C1 segment of cervical spinal cord (tissue), 14 donors: ENCODE measurements at regions not wholly inside any gene's neighbourhood (a gene's known extent, or its start where the extent isn't known, plus 50 kb on each side); places are given as distances from the start of the nearest gene placed in this dataset.
"Not testable (repeated sequence)": the region's sequence is repeated elsewhere in the genome, so short reads cannot be mapped to it uniquely, and the experiment has no call there.

Experiments
- DNase-seq, 14 donors: peaks; one replicate each; lab custom pipeline; 2025; lab: John Stamatoyannopoulos, UW

GRCh38 chr1:185474440-185475149 lies 157.6 kb upstream of the IVNS1ABP start:
- DNase-seq: no peak

GRCh38 chr1:185473186-185473585 lies 156.1 kb upstream of the IVNS1ABP start:
- DNase-seq: no peak

- DNase-seq: no peak
Measured at GRCh38 chr1:185468626-185469025, 151.6 kb upstream of the IVNS1ABP start.

- DNase-seq: no peak
Measured at GRCh38 chr1:185467122-185467521, 150.1 kb upstream of the IVNS1ABP start.

GRCh38 chr1:185464777-185465176 lies 147.7 kb upstream of the IVNS1ABP start:
- no peak for DNase-seq

GRCh38 chr1:185463433-185463832 lies 146.4 kb upstream of the IVNS1ABP start:
- DNase-seq: no peak

GRCh38 chr1:185463011-185463410 lies 146.0 kb upstream of the IVNS1ABP start:
- no peak for DNase-seq

GRCh38 chr1:185460723-185461122 lies 143.7 kb upstream of the IVNS1ABP start:
- DNase-seq: not testable (repeated sequence)

GRCh38 chr1:185459141-185459540 lies 142.1 kb upstream of the IVNS1ABP start:
- no peak for DNase-seq

- no peak for DNase-seq
Measured at GRCh38 chr1:185458670-185459069, 141.6 kb upstream of the IVNS1ABP start.

GRCh38 chr1:185453496-185454192 lies 136.6 kb upstream of the IVNS1ABP start:
- DNase-seq: no peak

GRCh38 chr1:185450917-185451316 lies 133.9 kb upstream of the IVNS1ABP start:
- DNase-seq: no peak

GRCh38 chr1:185450060-185450788 lies 133.2 kb upstream of the IVNS1ABP start:
- no peak for DNase-seq

- no peak for DNase-seq
Measured at GRCh38 chr1:185449378-185450059, 132.5 kb upstream of the IVNS1ABP start.

- DNase-seq: no peak
Measured at GRCh38 chr1:185448591-185449186, 131.6 kb upstream of the IVNS1ABP start.

- no peak for DNase-seq
Measured at GRCh38 chr1:185446131-185446530, 129.1 kb upstream of the IVNS1ABP start.

- no peak for DNase-seq
Measured at GRCh38 chr1:185445594-185445993, 128.6 kb upstream of the IVNS1ABP start.

- no peak for DNase-seq
Measured at GRCh38 chr1:185444676-185445075, 127.6 kb upstream of the IVNS1ABP start.

- no peak for DNase-seq
Measured at GRCh38 chr1:185442050-185442449, 125.0 kb upstream of the IVNS1ABP start.

- no peak for DNase-seq
Measured at GRCh38 chr1:185441605-185442004, 124.6 kb upstream of the IVNS1ABP start.

GRCh38 chr1:185440877-185441276 lies 123.8 kb upstream of the IVNS1ABP start:
- DNase-seq: no peak
